HG02642 (cell line): ENCODE measurements at regions not wholly inside any gene's neighbourhood (a gene's known extent, or its start where the extent isn't known, plus 50 kb on each side); places are given as distances from the start of the nearest gene placed in this dataset.
"Not testable (repeated sequence)": the region's sequence is repeated elsewhere in the genome, so short reads cannot be mapped to it uniquely, and the experiment has no call there.

Source experiments
- ATAC-seq: cut with Tn5 transposase; IDR thresholded peaks from one replicate; pipeline ENCODE4 v1.9.1; 2021; ENCODE audit warnings: mild to moderate bottlenecking; ENCODE audit not compliant: unreplicated experiment, poor library complexity

GRCh38 chr13:65562305-65562704 is 1667.8 kb downstream of the PCDH9 start:
- no peak for ATAC-seq

- no peak for ATAC-seq
Observed at GRCh38 chr13:65560936-65561335, 1669.2 kb downstream of the PCDH9 start.

GRCh38 chr13:65555962-65556361 is 1674.2 kb downstream of the PCDH9 start:
- no peak for ATAC-seq

GRCh38 chr13:65553096-65553727 is 1676.9 kb downstream of the PCDH9 start:
- ATAC-seq, result no peak

- no peak for ATAC-seq
Observed at GRCh38 chr13:65551208-65551607, 1678.9 kb downstream of the PCDH9 start.

GRCh38 chr13:65540175-65540574 is 1690.0 kb downstream of the PCDH9 start:
- ATAC-seq, result no peak

GRCh38 chr13:65535370-65535769 is 1694.8 kb downstream of the PCDH9 start:
- no peak for ATAC-seq

- ATAC-seq, result no peak
Observed at GRCh38 chr13:65532231-65532630, 1697.9 kb downstream of the PCDH9 start.

- no peak for ATAC-seq
Observed at GRCh38 chr13:65530688-65531087, 1699.4 kb downstream of the PCDH9 start.

GRCh38 chr13:65529541-65529940 is 1700.6 kb downstream of the PCDH9 start:
- ATAC-seq, result no peak

GRCh38 chr13:65508745-65509144 is 1721.4 kb downstream of the PCDH9 start:
- no peak for ATAC-seq

- ATAC-seq, result no peak
Observed at GRCh38 chr13:65508338-65508737, 1721.8 kb downstream of the PCDH9 start.

- ATAC-seq, result no peak
Observed at GRCh38 chr13:65505941-65506340, 1724.2 kb downstream of the PCDH9 start.

GRCh38 chr13:65504213-65504612 is 1725.9 kb downstream of the PCDH9 start:
- ATAC-seq, result no peak

- no peak for ATAC-seq
Observed at GRCh38 chr13:65500481-65500880, 1729.7 kb downstream of the PCDH9 start.

- no peak for ATAC-seq
Observed at GRCh38 chr13:65499256-65499655, 1730.9 kb downstream of the PCDH9 start.

- no peak for ATAC-seq
Observed at GRCh38 chr13:65497265-65497664, 1732.9 kb downstream of the PCDH9 start.

GRCh38 chr13:65490725-65491124 is 1739.4 kb downstream of the PCDH9 start:
- not testable (repeated sequence) for ATAC-seq

GRCh38 chr13:65488606-65489005 is 1741.5 kb downstream of the PCDH9 start:
- no peak for ATAC-seq

- ATAC-seq, result no peak
Observed at GRCh38 chr13:65479692-65480091, 1750.4 kb downstream of the PCDH9 start.

- ATAC-seq, result no peak
Observed at GRCh38 chr13:65473196-65473595, 1756.9 kb downstream of the PCDH9 start.

GRCh38 chr13:65472336-65472735 is 1757.8 kb downstream of the PCDH9 start:
- no peak for ATAC-seq

- no peak for ATAC-seq
Observed at GRCh38 chr13:65470781-65471180, 1759.4 kb downstream of the PCDH9 start.
